HepG2 (cell line): ENCODE measurements at regions not wholly inside any gene's neighbourhood (a gene's known extent, or its start where the extent isn't known, plus 50 kb on each side); places are given as distances from the start of the nearest gene placed in this dataset.
A peak's percentile ranks its signal among the peaks of the same experiment; 100 is the strongest.

Experiments used
- BHLHE40 ChIP-seq: IDR thresholded peaks from 2 replicates; pipeline ENCODE4 v1.6.1; 2011; ENCODE audit warnings: low read length, improper control_type of control experiment
- CREB1 ChIP-seq, 2 experiments: fragments of 450-650 bp in 1 of 2; IDR thresholded peaks; 2 replicates each; pipeline ENCODE4 v1.6.1; 2016 to 2017; ENCODE audit warnings: control low read depth in 1 of 2, mild to moderate bottlenecking in 1 of 2, missing compliant biosample characterization in 1 of 2, missing genetic modification characterization in 1 of 2
- EEA1 ChIP-seq: sonication (generic); formaldehyde crosslinking; IDR thresholded peaks from 2 replicates; pipeline ENCODE4 v1.5.1; 2020; ENCODE audit warnings: mild to moderate bottlenecking, missing genetic modification reagents, borderline replicate concordance
- GATA4 ChIP-seq: sonication (generic); IDR thresholded peaks from 2 replicates; pipeline ENCODE4 v1.6.1; 2016; ENCODE audit warnings: antibody characterized with exemption, low read depth, borderline replicate concordance
- NR0B2 ChIP-seq: sonication (generic); formaldehyde crosslinking; IDR thresholded peaks from 2 replicates; pipeline ENCODE4 v1.4.0; 2020; ENCODE audit warnings: mild to moderate bottlenecking, missing genetic modification reagents
- REL ChIP-seq: sonication (generic); formaldehyde crosslinking; conservative IDR thresholded peaks from 2 replicates; pipeline ENCODE4 v1.8.0; 2022; ENCODE audit warnings: mild to moderate bottlenecking, missing genetic modification reagents, moderate library complexity
- TBL1XR1 ChIP-seq: fragments of 150-350 bp; IDR thresholded peaks from 2 replicates; pipeline ENCODE4 v1.6.1; 2014; ENCODE audit warnings: borderline replicate concordance, low read length; ENCODE audit not compliant: partially characterized antibody
- TCF7L2 ChIP-seq: IDR thresholded peaks from 2 replicates; pipeline ENCODE4 v1.6.1; 2011; ENCODE audit warnings: mild to moderate bottlenecking, low read depth, low read length, moderate library complexity
- TRIM22 ChIP-seq: fragments of 450-650 bp; IDR thresholded peaks from 2 replicates; pipeline ENCODE4 v1.6.1; 2017
- ZBTB40 ChIP-seq, 2 experiments: fragments of 450-650 bp in 1 of 2; sonication (generic) in 1 of 2; formaldehyde crosslinking in 1 of 2; IDR thresholded peaks; 2 replicates each; pipeline versions ENCODE4 v1.6.1 to v1.8.0; 2016 to 2022; ENCODE audit warnings: antibody characterized with exemption in 1 of 2, mild to moderate bottlenecking in 1 of 2, missing genetic modification reagents in 1 of 2
- ZGPAT ChIP-seq: IDR thresholded peaks from 2 replicates; pipeline ENCODE4 v1.6.1; 2016; ENCODE audit warnings: mild to moderate bottlenecking
- ZNF205 ChIP-seq: IDR thresholded peaks from 2 replicates; pipeline ENCODE4 v1.6.1; 2018; ENCODE audit warnings: missing biosample characterization, missing genetic modification reagents
- ZNF34 ChIP-seq: sonication (generic); formaldehyde crosslinking; IDR thresholded peaks from 2 replicates; pipeline ENCODE4 v1.4.0; 2020; ENCODE audit warnings: mild to moderate bottlenecking, missing genetic modification reagents, borderline replicate concordance
- ZNF550 ChIP-seq: sonication (generic); formaldehyde crosslinking; IDR thresholded peaks from 2 replicates; pipeline ENCODE4 v1.4.0; 2020; ENCODE audit warnings: mild to moderate bottlenecking, missing genetic modification reagents, borderline replicate concordance
- ZNF589 ChIP-seq: sonication (generic); formaldehyde crosslinking; conservative IDR thresholded peaks from 2 replicates; pipeline ENCODE4 v1.8.0; 2022; ENCODE audit warnings: mild to moderate bottlenecking, moderate library complexity, missing genetic modification reagents
- ZNF737 ChIP-seq: sonication (generic); formaldehyde crosslinking; IDR thresholded peaks from 2 replicates; pipeline ENCODE4 v1.5.0; 2020; ENCODE audit warnings: missing genetic modification reagents, mild to moderate bottlenecking, borderline replicate concordance

- TF ChIP-seq TRIM22 (no peak), TBL1XR1 (no peak), REL (no peak), BHLHE40 (no peak), ZNF34 (CRISPR knock-in tag) (no peak), ZBTB40 (IDR thresholded peaks at IDR 0.05) (no peak), ZBTB40 (CRISPR knock-in tag; IDR thresholded peaks at IDR 0.05) (peak; percentile 32; the same call in 1 of the 2 replicates), ZNF550 (CRISPR knock-in tag) (no peak), EEA1 (CRISPR knock-in tag) (no peak), GATA4 (peak; percentile 69; the same call in 1 of the 2 replicates), NR0B2 (CRISPR knock-in tag) (no peak), ZNF737 (CRISPR knock-in tag) (no peak), CREB1 (IDR thresholded peaks at IDR 0.05) (no peak), CREB1 (CRISPR knock-in tag; IDR thresholded peaks at IDR 0.05) (peak; percentile 22; the same call in 1 of the 2 replicates), ZGPAT (CRISPR knock-in tag) (peak; percentile 53; the same call in 1 of the 2 replicates), TCF7L2 (peak; percentile 72; the same call in 1 of the 2 replicates), ZNF589 (no peak), ZNF205 (CRISPR knock-in tag) (no peak)
Observed at GRCh38 chr2:12514631-12515437, 201.9 kb upstream of the TRIB2 start (continued).
